Esophagus (tissue), 2 donors: ENCODE measurements at regions not wholly inside any gene's neighbourhood (a gene's known extent, or its start where the extent isn't known, plus 50 kb on each side); places are given as distances from the start of the nearest gene placed in this dataset.

Experiments
- H3K27ac ChIP-seq, 2 donors: one replicate each; pipeline ENCODE4 v1.5.1; 2013; ENCODE audit warnings: low read depth in 2 of 2, mild to moderate bottlenecking in 2 of 2, inconsistent platforms in 1 of 2, low read length in 1 of 2, moderate library complexity in 1 of 2
- H3K27me3 ChIP-seq, 2 donors: one replicate each; pipeline ENCODE4 v1.6.1; 2013; ENCODE audit warnings: low read length in 2 of 2, control low read depth in 1 of 2, mild to moderate bottlenecking in 1 of 2; ENCODE audit not compliant: insufficient read depth in 2 of 2, control insufficient read depth in 1 of 2
- H3K36me3 ChIP-seq, 2 donors: one replicate each; pipeline ENCODE4 v1.6.1; 2013; ENCODE audit warnings: low read length in 1 of 2; ENCODE audit not compliant: control insufficient read depth in 2 of 2, insufficient read depth in 2 of 2
- H3K4me1 ChIP-seq, 2 donors: one replicate each; pipeline ENCODE4 v1.6.1; 2013; ENCODE audit warnings: low read length in 1 of 2; ENCODE audit not compliant: control insufficient read depth in 2 of 2, insufficient read depth in 2 of 2
- H3K4me3 ChIP-seq, 2 donors: one replicate each; pipeline ENCODE4 v1.5.1; 2013; ENCODE audit warnings: low read length in 2 of 2, mild to moderate bottlenecking in 2 of 2, low read depth in 1 of 2, moderate library complexity in 1 of 2
- H3K9me3 ChIP-seq, 2 donors: one replicate each; pipeline ENCODE4 v1.6.1; 2013; ENCODE audit warnings: mild to moderate bottlenecking in 2 of 2, low read depth in 1 of 2, low read length in 1 of 2, moderate library complexity in 1 of 2; ENCODE audit not compliant: control insufficient read depth in 2 of 2, insufficient read depth in 1 of 2
- WGBS, 2 donors: extraction: QIAGEN DNeasy Blood & Tissue Kit; methylation state at CpG; one replicate each; pipeline ENCODE4 v1.1.7; 2013; 5-methylcytosine and 5-hydroxymethylcytosine counted together
- donor health status: healthy with polysubstance abuse.
- donor health status: Bipolar disorder and iron deficiency.

GRCh38 chr9:29741169-29741568 lies 2167.9 kb upstream of the C9orf72 start:
- H3K36me3 ChIP-seq: no peaks in the 10 kb centered on the region

GRCh38 chr9:29750062-29750461 lies 2176.8 kb upstream of the C9orf72 start:
- no peaks in the 10 kb centered on the region for H3K9me3 ChIP-seq
- H3K27me3 ChIP-seq: no peaks in the 10 kb centered on the region
- H3K27ac ChIP-seq: no peak overlapping the region
- WGBS, 2 donors: 35 to 39% methylated on average over 2 of the region's 2 CpGs
- H3K36me3 ChIP-seq: no peaks in the 10 kb centered on the region
- no peaks in the 10 kb centered on the region for H3K4me1 ChIP-seq
- no peak overlapping the region for H3K4me3 ChIP-seq

More at GRCh38 chr9:29741169-29741568, 2167.9 kb upstream of the C9orf72 start:
- Histone ChIP-seq H3K27ac (no peak overlapping the region), H3K4me3 (no peak overlapping the region), H3K4me1 (no peaks in the 10 kb centered on the region), H3K9me3 (no peaks in the 10 kb centered on the region), H3K27me3 (no peaks in the 10 kb centered on the region)

- H3K9me3 ChIP-seq: no peaks in the 10 kb centered on the region
- H3K36me3 ChIP-seq: no peaks in the 10 kb centered on the region
- no peak overlapping the region for H3K4me3 ChIP-seq
- H3K27ac ChIP-seq: no peak overlapping the region
- H3K4me1 ChIP-seq: no peaks in the 10 kb centered on the region
- no peaks in the 10 kb centered on the region for H3K27me3 ChIP-seq
- WGBS, 2 donors: 85 to 89% methylated on average over 2 of the region's 2 CpGs
Measured at GRCh38 chr9:29751226-29751625, 2177.9 kb upstream of the C9orf72 start.

- Histone ChIP-seq H3K27me3 (no peaks in the 10 kb centered on the region), H3K36me3 (no peaks in the 10 kb centered on the region), H3K4me3 (no peak overlapping the region), H3K9me3 (no peaks in the 10 kb centered on the region), H3K27ac (no peak overlapping the region), H3K4me1 (no peaks in the 10 kb centered on the region)
Measured at GRCh38 chr9:29753638-29754037, 2180.4 kb upstream of the C9orf72 start.

GRCh38 chr9:29769019-29769418 lies 2195.7 kb upstream of the C9orf72 start:
- WGBS, 2 donors: 50 to 68% methylated on average over 2 of the region's 2 CpGs
- no peaks in the 10 kb centered on the region for H3K27me3 ChIP-seq

GRCh38 chr9:29773676-29774075 lies 2200.4 kb upstream of the C9orf72 start:
- H3K27me3 ChIP-seq: no peaks in the 10 kb centered on the region
- no peaks in the 10 kb centered on the region for H3K4me1 ChIP-seq
- H3K36me3 ChIP-seq: no peaks in the 10 kb centered on the region
- no peak overlapping the region for H3K4me3 ChIP-seq
- H3K9me3 ChIP-seq: no peaks in the 10 kb centered on the region
- H3K27ac ChIP-seq: no peak overlapping the region

More at GRCh38 chr9:29769019-29769418, 2195.7 kb upstream of the C9orf72 start:
- Histone ChIP-seq H3K4me3 (no peak overlapping the region), H3K9me3 (no peaks in the 10 kb centered on the region), H3K27ac (no peak overlapping the region), H3K4me1 (no peaks in the 10 kb centered on the region), H3K36me3 (no peaks in the 10 kb centered on the region)

GRCh38 chr9:29775491-29775890 lies 2202.2 kb upstream of the C9orf72 start:
- Histone ChIP-seq H3K36me3 (no peaks in the 10 kb centered on the region), H3K4me1 (no peaks in the 10 kb centered on the region), H3K27ac (no peak overlapping the region), H3K27me3 (no peaks in the 10 kb centered on the region), H3K4me3 (no peak overlapping the region), H3K9me3 (no peaks in the 10 kb centered on the region)
- WGBS, 2 donors: 69 to 71% methylated on average over 5 of the region's 5 CpGs

- no peaks in the 10 kb centered on the region for H3K4me1 ChIP-seq
- WGBS, 2 donors: 83 to 90% methylated on average over 7 of the region's 7 CpGs
- H3K36me3 ChIP-seq: no peaks in the 10 kb centered on the region
- H3K27ac ChIP-seq: no peak overlapping the region
- no peaks in the 10 kb centered on the region for H3K27me3 ChIP-seq
- H3K9me3 ChIP-seq: no peaks in the 10 kb centered on the region
- H3K4me3 ChIP-seq: no peak overlapping the region
Measured at GRCh38 chr9:29778281-29778849, 2205.1 kb upstream of the C9orf72 start.

GRCh38 chr9:29793970-29794369 lies 2220.7 kb upstream of the C9orf72 start:
- Histone ChIP-seq H3K36me3 (no peaks in the 10 kb centered on the region), H3K4me1 (no peaks in the 10 kb centered on the region), H3K27me3 (no peaks in the 10 kb centered on the region), H3K4me3 (no peak overlapping the region), H3K9me3 (no peaks in the 10 kb centered on the region), H3K27ac (no peak overlapping the region)
- 59 to 71% methylated on average over 1 of the region's 1 CpG for WGBS, 2 donors

- WGBS, 2 donors: 79 to 84% methylated on average over 2 of the region's 2 CpGs
- Histone ChIP-seq H3K27me3 (no peaks in the 10 kb centered on the region), H3K36me3 (no peaks in the 10 kb centered on the region), H3K4me3 (no peak overlapping the region), H3K9me3 (no peaks in the 10 kb centered on the region), H3K27ac (no peak overlapping the region), H3K4me1 (no peaks in the 10 kb centered on the region)
Measured at GRCh38 chr9:29796291-29796952, 2223.1 kb upstream of the C9orf72 start.
